GM19455 (cell line): ENCODE measurements at regions not wholly inside any gene's neighbourhood (a gene's known extent, or its start where the extent isn't known, plus 50 kb on each side); places are given as distances from the start of the nearest gene placed in this dataset.
"Not testable (repeated sequence)": the region's sequence is repeated elsewhere in the genome, so short reads cannot be mapped to it uniquely, and the experiment has no call there.

ENCODE experiments used
- ATAC-seq: cut with Tn5 transposase; IDR thresholded peaks from one replicate; pipeline ENCODE4 v1.9.1; 2021; ENCODE audit not compliant: unreplicated experiment

- no peak for ATAC-seq
These were observed 741.8 kb downstream of the TMEM121 start for GRCh38 chr14:106268013-106268727.

- no peak for ATAC-seq
These were observed 742.6 kb downstream of the TMEM121 start for GRCh38 chr14:106269029-106269428.

GRCh38 chr14:106269451-106270204 lies 743.2 kb downstream of the TMEM121 start:
- no peak for ATAC-seq

- not testable (repeated sequence) for ATAC-seq
These were observed 744.2 kb downstream of the TMEM121 start for GRCh38 chr14:106270476-106271121.

- no peak for ATAC-seq
These were observed 750.2 kb downstream of the TMEM121 start for GRCh38 chr14:106276326-106277267.

GRCh38 chr14:106277503-106277902 lies 751.1 kb downstream of the TMEM121 start:
- no peak for ATAC-seq

GRCh38 chr14:106280876-106281275 lies 754.5 kb downstream of the TMEM121 start:
- ATAC-seq: no peak

GRCh38 chr14:106286697-106287290 lies 760.4 kb downstream of the TMEM121 start:
- no peak for ATAC-seq

- no peak for ATAC-seq
These were observed 761.1 kb downstream of the TMEM121 start for GRCh38 chr14:106287506-106287905.

GRCh38 chr14:106291626-106292025 lies 765.2 kb downstream of the TMEM121 start:
- ATAC-seq: no peak

- no peak for ATAC-seq
These were observed 767.9 kb downstream of the TMEM121 start for GRCh38 chr14:106294324-106294723.

- ATAC-seq: not testable (repeated sequence)
These were observed 774.6 kb downstream of the TMEM121 start for GRCh38 chr14:106300951-106301510.

- ATAC-seq: not testable (repeated sequence)
These were observed 775.2 kb downstream of the TMEM121 start for GRCh38 chr14:106301609-106302008.

- ATAC-seq: no peak
These were observed 776.3 kb downstream of the TMEM121 start for GRCh38 chr14:106302661-106303060.

- ATAC-seq: no peak
These were observed 777.9 kb downstream of the TMEM121 start for GRCh38 chr14:106304271-106304670.

GRCh38 chr14:106308839-106309389 lies 782.5 kb downstream of the TMEM121 start:
- ATAC-seq: peak; percentile 92

- no peak for ATAC-seq
These were observed 783.0 kb downstream of the TMEM121 start for GRCh38 chr14:106309423-106309822.

- no peak for ATAC-seq
These were observed 789.1 kb downstream of the TMEM121 start for GRCh38 chr14:106315436-106315835.

- ATAC-seq: no peak
These were observed 791.2 kb downstream of the TMEM121 start for GRCh38 chr14:106317593-106317992.

- ATAC-seq: no peak
These were observed 792.3 kb downstream of the TMEM121 start for GRCh38 chr14:106318700-106319099.
